ENCODE measurements at regions not wholly inside any gene's neighbourhood (a gene's known extent, or its start where the extent isn't known, plus 50 kb on each side); places are given as distances from the start of the nearest gene placed in this dataset.
A peak's percentile ranks its signal among the peaks of the same experiment; 100 is the strongest.

DNA sequence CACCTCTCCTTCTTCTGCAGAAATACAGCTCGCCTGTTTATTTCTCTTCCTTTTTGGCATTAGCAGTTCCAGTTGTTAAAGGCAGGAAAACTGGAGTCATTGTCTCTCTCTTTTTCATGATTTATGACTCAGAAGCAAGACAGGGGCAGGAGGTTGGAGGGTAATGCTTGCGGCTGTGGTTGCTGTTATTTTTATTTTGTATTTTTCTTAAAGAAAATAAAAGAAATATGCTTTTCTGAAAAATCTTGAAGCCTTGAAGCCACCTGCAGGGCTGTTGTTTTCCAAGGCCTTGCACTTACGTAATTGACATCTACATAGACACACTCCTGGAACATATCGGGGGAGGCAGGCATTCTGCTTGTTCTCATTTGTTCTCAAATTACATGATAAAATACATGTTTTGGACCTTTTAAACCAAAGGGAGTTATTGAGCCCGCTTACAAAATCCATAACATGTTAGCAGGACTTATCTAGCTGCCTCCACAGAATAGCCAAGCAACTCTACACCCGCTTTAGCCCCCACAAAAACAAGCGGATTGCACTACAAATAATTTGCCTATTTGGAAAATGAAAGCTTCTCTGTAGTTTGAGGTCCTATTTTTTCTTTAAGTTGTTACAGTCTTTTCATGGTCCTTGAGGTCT, 1004.6 kb upstream of the NR2F2 start:
- no peak for DNase-seq

DNA sequence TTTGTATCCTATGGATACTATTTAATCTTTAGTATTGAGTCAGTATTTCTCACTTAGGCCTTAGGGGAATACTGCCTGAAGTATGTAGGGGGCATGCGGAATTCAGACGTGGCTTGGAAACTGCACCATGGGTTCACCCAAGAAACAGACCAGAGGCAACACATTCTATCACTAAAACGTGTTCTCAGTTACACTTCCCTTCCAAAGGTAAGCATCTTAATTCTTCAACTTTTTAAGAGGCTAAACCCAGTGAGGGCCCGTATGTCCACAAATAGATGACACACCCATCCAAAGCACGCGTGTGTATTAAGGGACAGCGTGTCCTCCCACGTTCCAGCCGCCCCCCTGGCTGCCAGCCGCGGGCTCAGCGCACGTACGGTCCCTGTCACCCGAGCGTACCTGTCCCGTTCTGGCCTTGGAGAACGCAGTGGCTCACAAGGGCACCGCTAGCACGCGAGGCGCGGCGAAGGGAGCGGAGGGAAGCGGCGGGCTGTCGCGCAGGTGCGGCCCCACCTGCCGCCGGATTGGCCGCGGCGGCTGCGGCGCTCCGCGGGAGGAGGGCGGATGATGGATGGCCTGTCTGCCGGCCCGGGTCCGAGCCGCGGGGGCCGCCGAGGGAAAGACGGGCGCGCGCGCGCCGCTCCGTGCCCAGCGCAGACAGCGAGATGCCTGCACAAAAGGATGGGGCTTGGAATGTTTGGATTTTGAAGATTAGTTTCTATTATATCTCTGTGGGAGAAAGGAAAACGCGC, 1003.9 kb upstream of the NR2F2 start:
- DNase-seq: no peak

- DNase-seq: no peak
Measured at GRCh38 chr15:95327183-95327525, 1003.3 kb upstream of the NR2F2 start.

DNA sequence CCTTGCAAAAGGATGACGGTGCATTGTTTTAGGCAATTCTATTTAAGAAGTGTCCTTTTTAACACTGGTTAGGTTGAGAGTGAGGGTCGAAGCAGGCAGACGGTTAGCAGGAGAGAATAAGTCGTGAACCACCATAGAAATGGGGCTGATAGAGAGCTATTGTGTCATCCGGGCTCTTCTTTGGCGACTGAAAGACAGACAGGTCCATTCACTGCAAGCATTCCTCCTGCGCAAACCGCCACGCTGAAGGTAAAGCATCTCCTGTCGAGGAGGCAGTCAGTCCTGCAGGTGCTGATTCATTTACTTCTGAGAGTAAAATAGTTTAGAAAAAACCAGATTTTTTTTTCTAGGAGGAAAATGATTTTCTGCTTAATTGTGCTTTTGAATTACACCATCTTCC, 1002.8 kb upstream of the NR2F2 start:
- no peak for DNase-seq

GRCh38 chr15:95328559-95328958, 1001.9 kb upstream of the NR2F2 start:
- no peak for DNase-seq

DNA sequence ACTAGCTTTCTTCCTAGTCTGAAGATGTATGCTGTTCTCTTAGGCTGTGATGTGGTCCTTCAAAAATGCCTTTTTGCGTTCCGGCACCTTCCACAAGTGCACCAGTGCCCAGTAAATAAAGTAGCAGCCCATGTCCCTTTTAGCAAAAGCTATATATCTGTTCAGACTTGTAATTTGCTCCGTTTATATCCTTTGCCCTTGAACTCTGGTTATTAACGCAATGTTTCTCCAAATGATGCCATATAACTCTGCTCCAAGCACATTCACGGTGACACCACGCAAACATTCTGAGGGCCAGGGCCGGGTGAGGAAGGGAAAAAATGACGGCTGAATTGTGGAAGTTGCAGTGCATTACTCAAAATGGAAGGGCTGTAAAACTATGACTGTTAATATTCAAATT, 1001.1 kb upstream of the NR2F2 start:
- DNase-seq: no peak

DNA sequence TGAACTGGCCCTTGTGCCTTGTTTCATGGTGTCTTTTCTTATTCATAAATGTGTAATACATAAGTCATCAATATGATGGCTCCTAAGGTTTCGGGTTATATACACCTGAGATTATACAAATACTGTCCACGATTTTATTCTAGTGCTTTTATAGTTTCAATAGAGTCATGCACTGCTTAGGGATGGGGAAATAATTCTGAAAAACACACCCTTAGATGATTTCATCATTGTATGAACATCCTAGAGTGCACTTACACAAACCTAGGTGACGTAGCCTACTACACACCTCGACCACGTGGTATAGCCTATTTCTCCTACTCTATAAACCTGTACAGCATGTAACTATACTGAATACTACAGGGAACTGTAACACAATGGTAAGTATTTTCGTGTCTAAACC, 988.8 kb upstream of the NR2F2 start:
- DNase-seq: no peak

GRCh38 chr15:95345867-95346266, 984.6 kb upstream of the NR2F2 start:
- DNase-seq: no peak

- DNase-seq: no peak
Measured at GRCh38 chr15:95346721-95347475, 983.6 kb upstream of the NR2F2 start.

GRCh38 chr15:95347837-95348236, 982.7 kb upstream of the NR2F2 start:
- DNase-seq: no peak

DNA sequence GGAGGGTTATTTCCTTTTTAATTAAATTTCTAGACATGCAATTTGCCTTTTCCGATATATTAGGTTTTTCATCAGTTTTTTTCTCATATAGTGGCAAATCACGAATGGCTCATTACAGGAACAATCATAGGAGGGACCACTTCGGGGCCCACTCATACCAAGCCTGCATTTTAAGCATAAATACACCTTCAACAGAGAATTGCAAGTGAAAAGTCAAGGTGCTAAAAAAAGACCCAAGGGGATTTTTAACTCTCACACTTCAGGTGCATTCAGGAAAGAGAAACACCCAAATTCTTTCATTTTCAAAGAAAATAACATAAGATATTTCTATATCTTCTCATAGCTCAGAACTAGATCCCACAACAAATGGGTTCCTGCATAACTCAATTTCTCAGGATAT, 979.6 kb upstream of the NR2F2 start:
- DNase-seq: no peak

DNA sequence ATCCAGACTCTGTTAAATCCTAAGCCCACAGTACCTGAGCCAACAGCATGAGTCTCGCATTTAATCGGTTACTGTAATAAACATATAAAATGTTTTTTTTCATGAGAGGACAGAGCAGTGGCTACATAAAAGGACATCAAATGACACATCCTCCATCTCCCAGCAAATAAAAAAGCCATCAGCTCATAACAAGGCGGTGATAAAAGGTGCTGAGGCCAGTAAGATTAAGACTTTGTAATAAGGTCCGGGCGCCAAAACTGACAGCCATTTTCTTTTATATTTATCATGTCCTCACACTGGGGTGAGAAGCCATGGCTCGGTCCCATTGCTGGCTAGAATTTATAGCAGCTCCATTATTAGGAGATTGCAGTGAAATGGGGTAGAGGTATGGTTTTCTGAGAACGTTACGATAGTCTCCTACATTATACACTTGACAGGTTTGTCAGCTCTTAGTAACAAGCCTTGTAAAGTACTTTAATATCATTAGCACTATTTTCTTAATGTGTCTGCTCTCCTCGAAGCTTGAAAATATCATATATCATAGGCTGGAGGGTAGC, 977.8 kb upstream of the NR2F2 start:
- no peak for DNase-seq

- no peak for DNase-seq
Measured at GRCh38 chr15:95353512-95353911, 977.0 kb upstream of the NR2F2 start.

GRCh38 chr15:95359966-95360365, 970.5 kb upstream of the NR2F2 start:
- DNase-seq: no peak

GRCh38 chr15:95362306-95362705, 968.2 kb upstream of the NR2F2 start:
- no peak for DNase-seq

- peak; percentile 53 to 55 for DNase-seq
Measured at GRCh38 chr15:95363646-95364045, 966.9 kb upstream of the NR2F2 start.

DNA sequence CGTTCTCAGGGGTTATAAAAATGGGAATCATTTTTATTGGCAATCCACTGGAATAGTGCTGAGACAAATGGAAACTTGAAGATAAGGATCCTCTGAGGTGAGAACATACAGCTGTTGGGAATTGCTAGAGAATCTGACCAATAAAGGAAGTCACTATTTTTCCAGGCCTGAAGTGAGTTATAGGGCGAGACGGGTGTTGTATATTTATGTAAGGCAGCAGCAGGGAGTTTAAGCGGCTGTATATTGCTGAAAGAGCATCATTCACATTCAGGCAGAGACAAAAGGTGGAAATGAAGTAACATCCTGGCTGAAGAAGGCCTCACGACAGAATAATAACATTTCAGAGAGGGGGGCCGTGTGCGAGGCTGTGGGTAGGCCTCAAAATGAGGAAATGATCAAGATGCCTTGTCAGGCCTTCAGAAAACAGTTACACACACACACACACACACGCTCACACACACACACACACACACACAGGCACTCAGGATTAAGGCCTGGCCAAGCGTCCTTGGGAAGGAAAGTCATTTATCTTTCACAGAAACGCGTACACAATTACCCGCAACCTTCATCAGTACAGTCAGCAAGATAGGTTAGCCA, 964.9 kb upstream of the NR2F2 start:
- peak; percentile 54 to 72 for DNase-seq

- no peak for DNase-seq
Measured at GRCh38 chr15:95368191-95368590, 962.3 kb upstream of the NR2F2 start.

GRCh38 chr15:95368755-95369601, 961.5 kb upstream of the NR2F2 start:
- DNase-seq: no peak

DNA sequence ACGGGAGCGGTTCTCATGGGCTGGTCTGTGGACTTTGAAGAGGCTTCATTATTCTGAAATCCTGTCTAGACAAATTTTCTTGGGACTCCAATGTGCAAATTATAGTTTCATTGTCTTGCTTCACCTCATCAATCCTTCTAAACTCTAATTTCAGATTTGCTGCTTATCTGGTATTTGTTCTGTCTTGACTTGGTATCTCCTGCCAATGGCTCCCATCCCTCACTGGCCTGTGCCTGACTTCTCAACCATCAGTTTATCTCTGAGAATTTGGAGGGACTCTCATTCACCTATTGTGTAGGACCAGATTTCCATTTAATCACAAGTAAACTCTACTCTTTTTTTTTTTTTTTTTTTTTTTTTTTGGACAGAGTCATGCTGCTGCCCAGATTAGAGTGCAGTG, 960.2 kb upstream of the NR2F2 start:
- DNase-seq: no peak

GRCh38 chr15:95371664-95372063, 958.8 kb upstream of the NR2F2 start:
- no peak for DNase-seq

Data from right lung (tissue), 2 donors.